ENCODE measurements at regions not wholly inside any gene's neighbourhood (a gene's known extent, or its start where the extent isn't known, plus 50 kb on each side); places are given as distances from the start of the nearest gene placed in this dataset.

DNA sequence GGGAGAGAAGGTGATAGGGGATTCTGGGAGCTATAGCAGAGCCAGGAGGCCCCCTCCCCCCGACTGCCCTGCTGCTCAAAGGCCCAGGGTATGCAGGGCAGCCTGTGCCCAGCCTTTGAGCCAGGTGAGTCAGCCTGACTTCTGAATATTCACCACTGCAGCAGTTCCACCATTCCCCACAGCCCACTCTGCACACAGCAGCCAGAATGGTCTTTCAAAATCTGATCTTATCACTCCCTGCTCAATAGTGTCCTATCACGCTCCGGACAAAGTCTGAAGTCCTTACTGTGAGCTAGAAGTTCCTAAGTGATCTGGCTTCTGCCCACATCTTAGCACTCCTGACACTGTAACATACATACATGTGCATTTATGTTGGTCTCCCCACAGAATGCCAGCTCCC is 111.7 kb downstream of the BUD13 start:
- TF ChIP-seq CTCF (IDR thresholded peaks at IDR 0.05) (no peak), POLR2A (IDR thresholded peaks at IDR 0.05) (no peak)
